HepG2 (cell line): ENCODE measurements at regions not wholly inside any gene's neighbourhood (a gene's known extent, or its start where the extent isn't known, plus 50 kb on each side); places are given as distances from the start of the nearest gene placed in this dataset.

Experiments used
- AHR ChIP-seq: IDR thresholded peaks from 2 replicates; pipeline ENCODE4 v1.6.1; 2018; ENCODE audit warnings: missing genetic modification reagents, missing compliant biosample characterization
- ARID4A ChIP-seq: sonication (generic); formaldehyde crosslinking; IDR thresholded peaks from 2 replicates; pipeline ENCODE4 v1.5.0; 2020; ENCODE audit warnings: mild to moderate bottlenecking, missing genetic modification reagents, borderline replicate concordance
- CAMTA2 ChIP-seq: sonication (generic); formaldehyde crosslinking; IDR thresholded peaks from 2 replicates; pipeline ENCODE4 v1.4.0; 2020; ENCODE audit warnings: mild to moderate bottlenecking, missing genetic modification reagents, borderline replicate concordance
- FOXO4 ChIP-seq: sonication (generic); formaldehyde crosslinking; conservative IDR thresholded peaks from 2 replicates; pipeline ENCODE4 v1.8.1; 2023; ENCODE audit warnings: missing genetic modification reagents
- MAF1 ChIP-seq: sonication (generic); formaldehyde crosslinking; IDR thresholded peaks from 2 replicates; pipeline ENCODE4 v1.5.0; 2020; ENCODE audit warnings: missing genetic modification reagents, borderline replicate concordance
- MATR3 ChIP-seq: sonication (generic); formaldehyde crosslinking; IDR thresholded peaks from 2 replicates; pipeline ENCODE4 v1.4.0; 2020; ENCODE audit warnings: missing genetic modification reagents
- PHF21A ChIP-seq: sonication (generic); formaldehyde crosslinking; IDR thresholded peaks from 2 replicates; pipeline ENCODE4 v1.5.0; 2020; ENCODE audit warnings: mild to moderate bottlenecking, missing genetic modification reagents
- SCMH1 ChIP-seq: sonication (generic); formaldehyde crosslinking; IDR thresholded peaks from 2 replicates; pipeline ENCODE4 v1.9.0; 2021; ENCODE audit warnings: missing genetic modification reagents, mild to moderate bottlenecking, borderline replicate concordance
- SOX6 ChIP-seq, 2 experiments: fragments of 450-650 bp in 1 of 2; sonication (generic) in 1 of 2; formaldehyde crosslinking in 1 of 2; IDR thresholded peaks; 2 replicates each; pipeline versions ENCODE4 v1.4.0 to v1.6.1; 2017 to 2020; ENCODE audit warnings: antibody characterized with exemption in 1 of 2, mild to moderate bottlenecking in 1 of 2, missing genetic modification reagents in 1 of 2
- STAT5B ChIP-seq: sonication (generic); formaldehyde crosslinking; IDR thresholded peaks from 2 replicates; pipeline ENCODE4 v1.4.0; 2020; ENCODE audit warnings: missing genetic modification reagents
- ZBTB33 ChIP-seq: sonication (generic); formaldehyde crosslinking; IDR thresholded peaks from 2 replicates; pipeline ENCODE4 v1.4.0; 2020; ENCODE audit warnings: missing genetic modification reagents
- ZNF101 ChIP-seq: sonication (generic); formaldehyde crosslinking; IDR thresholded peaks from 2 replicates; pipeline ENCODE4 v1.4.0; 2020; ENCODE audit warnings: mild to moderate bottlenecking, low read depth, missing genetic modification reagents, borderline replicate concordance
- ZNF317 ChIP-seq: sonication (generic); formaldehyde crosslinking; IDR thresholded peaks from 2 replicates; pipeline ENCODE4 v1.5.0; 2020; ENCODE audit warnings: mild to moderate bottlenecking, missing genetic modification reagents
- ZNF326 ChIP-seq: sonication (generic); formaldehyde crosslinking; IDR thresholded peaks from 2 replicates; pipeline ENCODE4 v1.4.0; 2020; ENCODE audit warnings: missing genetic modification reagents, borderline replicate concordance
- ZNF468 ChIP-seq: sonication (generic); formaldehyde crosslinking; IDR thresholded peaks from 2 replicates; pipeline ENCODE4 v1.8.0; 2022; ENCODE audit warnings: mild to moderate bottlenecking, moderate library complexity, missing genetic modification reagents
- ZNF501 ChIP-seq: sonication (generic); formaldehyde crosslinking; IDR thresholded peaks from 2 replicates; pipeline ENCODE4 v1.5.1; 2020; ENCODE audit warnings: mild to moderate bottlenecking, moderate library complexity, missing genetic modification reagents
- ZNF629 ChIP-seq: sonication (generic); formaldehyde crosslinking; conservative IDR thresholded peaks from 2 replicates; pipeline ENCODE4 v1.5.0; 2020; ENCODE audit warnings: missing genetic modification reagents
- ZNF660 ChIP-seq: sonication (generic); formaldehyde crosslinking; IDR thresholded peaks from 2 replicates; pipeline ENCODE4 v1.5.1; 2020; ENCODE audit warnings: mild to moderate bottlenecking, low read depth, missing genetic modification reagents, borderline replicate concordance
- TF ChIP-seq, protein P1 (sequence below): sonication (generic); formaldehyde crosslinking; conservative IDR thresholded peaks from 2 replicates; pipeline ENCODE4 v1.8.0; 2022; ENCODE audit warnings: low read depth, missing genetic modification reagents
- TF ChIP-seq, protein P2 (sequence below): sonication (generic); formaldehyde crosslinking; IDR thresholded peaks from 2 replicates; pipeline ENCODE4 v1.8.0; 2022; ENCODE audit warnings: missing genetic modification reagents, mild to moderate bottlenecking, borderline replicate concordance

DNA sequence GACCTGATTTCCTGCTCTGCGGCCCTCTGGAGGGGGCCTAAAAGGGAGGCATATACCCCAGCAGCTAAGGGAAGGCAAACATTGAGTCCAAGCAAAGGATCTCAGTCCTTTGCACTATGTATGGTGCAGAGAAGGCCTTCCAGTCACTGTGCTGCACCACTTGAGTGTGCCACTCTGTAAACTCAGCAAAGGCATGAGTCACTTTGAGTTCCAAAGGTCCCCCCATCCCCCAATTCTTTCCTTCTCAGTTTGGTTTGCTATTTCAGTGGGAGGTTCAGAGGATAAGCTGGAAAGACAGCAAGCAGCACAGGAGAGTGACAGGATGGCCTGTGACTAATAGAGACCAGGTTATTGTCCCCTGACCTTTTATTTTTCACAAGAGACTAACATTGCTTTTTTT is 131.3 kb downstream of the FHDC1 start (continued):
- no peak for TF ChIP-seq ZBTB33 (CRISPR knock-in tag)
- TF ChIP-seq SOX6 (IDR thresholded peaks at IDR 0.05): no peak
- TF ChIP-seq SOX6 (CRISPR knock-in tag; IDR thresholded peaks at IDR 0.05): peak; percentile 64
- TF ChIP-seq ZNF660 (CRISPR knock-in tag): no peak
- no peak for TF ChIP-seq ZNF468 (CRISPR knock-in tag)
- no peak for TF ChIP-seq CAMTA2 (CRISPR knock-in tag)
- 0 out of 2 replicates have a peak, but pooled peaks have one; percentile 57 for TF ChIP-seq PHF21A (CRISPR knock-in tag)
- no peak for TF ChIP-seq MAF1 (CRISPR knock-in tag)
- no peak for TF ChIP-seq ZNF101 (CRISPR knock-in tag)
- TF ChIP-seq ZNF317 (CRISPR knock-in tag): no peak
- no peak for TF ChIP-seq MATR3 (CRISPR knock-in tag)
- no peak for TF ChIP-seq STAT5B (CRISPR knock-in tag)
- TF ChIP-seq, protein P1, sequence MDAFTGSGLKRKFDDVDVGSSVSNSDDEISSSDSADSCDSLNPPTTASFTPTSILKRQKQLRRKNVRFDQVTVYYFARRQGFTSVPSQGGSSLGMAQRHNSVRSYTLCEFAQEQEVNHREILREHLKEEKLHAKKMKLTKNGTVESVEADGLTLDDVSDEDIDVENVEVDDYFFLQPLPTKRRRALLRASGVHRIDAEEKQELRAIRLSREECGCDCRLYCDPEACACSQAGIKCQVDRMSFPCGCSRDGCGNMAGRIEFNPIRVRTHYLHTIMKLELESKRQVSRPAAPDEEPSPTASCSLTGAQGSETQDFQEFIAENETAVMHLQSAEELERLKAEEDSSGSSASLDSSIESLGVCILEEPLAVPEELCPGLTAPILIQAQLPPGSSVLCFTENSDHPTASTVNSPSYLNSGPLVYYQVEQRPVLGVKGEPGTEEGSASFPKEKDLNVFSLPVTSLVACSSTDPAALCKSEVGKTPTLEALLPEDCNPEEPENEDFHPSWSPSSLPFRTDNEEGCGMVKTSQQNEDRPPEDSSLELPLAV (CRISPR knock-in tag): no peak
- TF ChIP-seq SCMH1: no peak
- TF ChIP-seq ZNF326 (CRISPR knock-in tag): no peak
- TF ChIP-seq, protein P2, sequence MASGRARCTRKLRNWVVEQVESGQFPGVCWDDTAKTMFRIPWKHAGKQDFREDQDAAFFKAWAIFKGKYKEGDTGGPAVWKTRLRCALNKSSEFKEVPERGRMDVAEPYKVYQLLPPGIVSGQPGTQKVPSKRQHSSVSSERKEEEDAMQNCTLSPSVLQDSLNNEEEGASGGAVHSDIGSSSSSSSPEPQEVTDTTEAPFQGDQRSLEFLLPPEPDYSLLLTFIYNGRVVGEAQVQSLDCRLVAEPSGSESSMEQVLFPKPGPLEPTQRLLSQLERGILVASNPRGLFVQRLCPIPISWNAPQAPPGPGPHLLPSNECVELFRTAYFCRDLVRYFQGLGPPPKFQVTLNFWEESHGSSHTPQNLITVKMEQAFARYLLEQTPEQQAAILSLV (CRISPR knock-in tag): no peak
- TF ChIP-seq FOXO4 (CRISPR knock-in tag): no peak
- TF ChIP-seq ZNF501 (CRISPR knock-in tag): no peak
- TF ChIP-seq ZNF629 (CRISPR knock-in tag): no peak
- TF ChIP-seq AHR (CRISPR knock-in tag): no peak
- no peak; the same call in 1 of the 2 replicates for TF ChIP-seq ARID4A (CRISPR knock-in tag)
